ENCODE measurements at regions not wholly inside any gene's neighbourhood (a gene's known extent, or its start where the extent isn't known, plus 50 kb on each side); places are given as distances from the start of the nearest gene placed in this dataset.

GRCh38 chr4:97262769-97263168 lies 880.5 kb downstream of the STPG2 start:
- DNase-seq = no peak

- no peak for DNase-seq
Measured at GRCh38 chr4:97270051-97270450, 873.2 kb downstream of the STPG2 start.

GRCh38 chr4:97279391-97279790 lies 863.9 kb downstream of the STPG2 start:
- DNase-seq = no peak

DNA sequence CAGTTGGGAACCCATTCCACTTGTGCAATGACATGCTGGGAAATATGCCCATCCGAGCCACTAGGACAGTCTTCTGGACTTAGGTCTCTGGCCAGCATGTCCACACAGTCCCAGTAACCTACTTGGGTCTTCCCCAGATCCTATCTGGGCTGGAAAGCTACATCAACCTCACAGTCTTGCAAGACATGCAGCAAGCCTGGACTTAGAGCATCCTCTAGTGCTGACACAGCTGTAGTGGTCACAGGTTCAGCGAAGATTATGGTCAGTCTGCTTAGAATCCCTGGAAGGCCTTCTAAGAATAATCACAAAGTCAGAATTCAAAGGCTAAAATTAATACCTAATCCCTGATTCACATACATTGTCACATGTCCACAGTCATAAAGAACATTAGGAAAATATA lies 842.7 kb downstream of the STPG2 start:
- no peak for DNase-seq

DNA sequence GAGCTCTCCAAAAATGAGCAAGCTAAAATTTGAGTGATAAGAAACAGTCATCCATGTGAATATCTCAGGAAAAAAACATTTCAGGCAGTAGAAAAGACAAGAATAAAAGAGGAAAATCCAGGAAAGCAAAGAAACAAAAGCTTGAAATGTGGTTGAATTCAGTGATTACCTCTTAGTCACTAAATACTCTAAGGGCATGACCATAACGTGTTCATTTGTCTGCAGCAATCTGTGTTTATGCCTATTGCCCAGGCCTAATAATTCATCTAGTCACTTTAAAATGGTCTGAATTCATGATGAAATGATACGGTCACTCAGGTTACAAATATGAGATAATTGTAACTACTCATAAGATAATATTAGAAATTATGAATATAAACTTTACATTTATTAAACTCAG lies 837.9 kb downstream of the STPG2 start:
- DNase-seq = no peak

DNA sequence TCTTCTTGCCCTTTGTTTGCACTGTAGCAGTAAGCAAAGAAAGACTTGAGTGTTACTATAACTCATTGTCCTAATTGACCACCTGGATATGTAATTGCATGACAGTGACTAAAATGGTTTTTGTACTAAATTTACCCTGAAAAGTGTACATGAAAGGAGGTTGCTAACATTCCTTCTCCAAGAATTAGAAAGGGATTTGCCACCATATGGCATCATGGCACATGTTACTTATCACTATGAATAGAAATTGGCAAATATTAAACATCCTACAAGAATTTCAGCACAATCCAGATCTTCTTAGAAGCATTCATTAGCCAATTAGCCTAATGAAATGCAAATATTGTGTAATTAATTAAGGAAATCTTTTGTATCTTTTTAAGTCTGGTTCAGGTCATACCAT lies 834.2 kb downstream of the STPG2 start:
- DNase-seq = no peak

DNA sequence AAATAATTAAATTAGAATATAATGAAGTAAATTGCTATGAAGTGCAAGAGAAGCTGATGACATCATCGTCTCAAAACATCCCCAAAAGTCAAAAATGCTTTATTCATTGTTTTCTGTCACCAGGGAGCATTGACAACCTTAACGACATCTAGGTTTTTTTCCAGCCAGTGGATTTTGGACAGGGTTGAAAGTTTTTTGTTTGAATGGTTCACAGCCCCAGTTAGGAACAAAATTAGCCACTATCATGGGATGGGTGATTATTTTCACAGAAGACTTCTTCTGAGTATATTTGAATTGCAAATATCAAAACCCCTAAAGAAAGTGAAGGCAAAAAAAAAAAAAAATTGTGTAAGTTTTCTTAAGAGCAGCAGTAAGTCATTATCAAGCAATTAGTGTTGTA lies 826.1 kb downstream of the STPG2 start:
- no peak for DNase-seq

GRCh38 chr4:97317671-97318070 lies 825.6 kb downstream of the STPG2 start:
- no peak for DNase-seq

DNA sequence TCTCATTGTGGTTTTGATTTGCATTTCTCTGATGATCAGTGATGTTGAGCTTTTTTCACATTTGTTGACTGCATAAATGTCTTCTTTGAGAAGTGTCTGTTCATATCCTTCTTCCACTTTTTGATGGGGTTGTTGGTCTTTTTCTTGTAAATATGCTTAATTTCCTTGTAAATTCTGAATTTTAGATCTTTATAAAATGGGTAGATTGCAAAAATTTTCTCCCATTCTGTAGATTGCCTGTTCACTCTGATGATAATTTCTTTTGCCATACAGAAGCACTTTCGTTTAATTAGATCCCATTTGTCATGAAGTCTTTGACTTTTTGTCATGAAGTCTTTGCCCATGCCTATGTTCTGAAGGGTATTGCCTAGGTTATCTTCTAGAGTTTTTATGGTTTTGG lies 817.5 kb downstream of the STPG2 start:
- DNase-seq = peak in 2 of 4 experiments; percentile 0 to 4

DNA sequence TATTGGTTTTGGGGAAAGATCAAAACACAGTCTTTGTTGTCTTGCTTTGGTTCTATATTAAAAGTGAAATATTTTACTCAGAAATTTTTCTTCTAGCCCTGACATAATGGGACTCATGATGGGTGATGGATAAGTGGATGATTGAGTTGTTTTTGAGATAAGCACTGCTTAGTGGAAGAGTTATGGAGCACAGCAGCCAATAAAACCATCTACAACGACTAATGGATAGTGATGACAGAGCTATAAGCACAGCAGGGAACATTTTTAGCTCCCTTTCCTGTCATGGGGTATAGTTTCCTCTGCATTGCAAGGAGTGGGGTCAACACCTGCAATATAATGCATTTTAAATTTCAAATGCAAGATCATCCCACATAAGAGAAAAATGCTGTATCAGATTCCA lies 812.4 kb downstream of the STPG2 start:
- DNase-seq = no peak

DNA sequence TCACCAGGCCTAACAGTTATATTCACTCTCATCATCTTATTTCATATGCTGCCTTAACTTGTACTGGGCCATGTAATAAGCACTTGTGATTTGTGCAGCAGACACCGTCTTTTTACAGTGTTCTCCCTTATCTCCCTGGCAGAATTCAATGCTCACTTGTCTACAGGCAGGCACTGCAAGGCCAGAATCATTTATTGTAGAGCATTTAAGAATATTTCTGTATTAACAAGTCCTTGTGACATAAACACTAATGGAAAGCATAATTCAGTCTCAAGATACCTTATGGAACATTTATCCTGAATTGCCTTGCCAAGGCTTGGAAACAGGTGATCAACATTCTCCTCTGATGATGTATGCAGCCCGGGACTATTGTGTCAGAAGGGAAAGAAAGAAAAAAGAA lies 808.9 kb downstream of the STPG2 start:
- no peak for DNase-seq

DNA sequence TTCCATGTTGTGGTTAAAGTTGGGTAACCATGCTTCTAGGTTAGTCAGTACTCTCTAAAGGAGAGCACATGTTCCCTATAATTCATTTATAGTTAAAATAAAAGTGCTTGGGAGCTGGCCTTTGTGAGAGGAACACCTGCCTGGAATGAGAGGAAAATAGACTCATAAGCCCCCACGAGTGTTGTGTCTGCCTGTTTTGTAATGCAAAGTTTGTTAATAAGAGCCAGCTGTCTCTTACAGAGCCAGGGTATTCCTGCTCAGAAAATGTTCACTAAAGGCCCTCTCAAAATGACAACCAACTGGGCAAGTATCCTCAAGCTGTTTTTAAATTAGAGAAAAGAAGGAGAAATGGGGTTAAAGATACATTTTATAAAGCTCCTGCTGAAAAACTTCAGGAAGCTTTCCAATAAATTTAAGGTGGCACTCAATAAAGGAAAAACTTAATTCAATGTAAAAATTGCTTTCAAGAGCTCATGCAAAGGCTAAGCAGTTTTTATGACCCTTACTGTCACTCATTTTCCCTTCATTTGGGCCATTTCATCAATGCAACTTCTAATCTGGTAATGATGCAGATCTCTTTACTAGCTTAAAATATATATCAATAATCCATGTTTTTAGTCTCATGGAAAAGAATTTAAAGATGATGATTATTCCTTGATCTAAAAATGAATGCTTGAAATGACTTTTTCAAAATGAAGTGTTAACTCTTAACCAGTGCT lies 793.6 kb downstream of the STPG2 start:
- DNase-seq = no peak

DNA sequence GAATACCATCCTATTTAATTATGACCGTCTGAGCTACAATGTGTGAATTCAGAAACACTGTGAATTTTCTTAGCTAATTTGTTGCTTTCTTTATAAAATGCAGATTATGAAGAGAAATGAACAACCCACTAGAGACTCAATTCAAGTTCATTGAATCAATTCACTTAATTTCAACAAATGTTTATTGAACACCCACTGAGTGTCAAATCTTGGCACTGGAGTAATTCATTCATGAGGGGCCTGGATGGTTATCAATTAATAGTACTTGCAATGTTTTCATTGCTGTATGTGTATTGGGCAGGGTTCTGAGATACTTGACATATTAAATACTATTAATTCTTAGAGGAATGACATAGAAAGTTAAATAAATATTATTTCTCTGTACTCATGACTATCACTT lies 789.4 kb downstream of the STPG2 start:
- no peak for DNase-seq

- no peak for DNase-seq
Measured at GRCh38 chr4:97359826-97360225, 783.5 kb downstream of the STPG2 start.

GRCh38 chr4:97360733-97361132 lies 782.5 kb downstream of the STPG2 start:
- DNase-seq = no peak

DNA sequence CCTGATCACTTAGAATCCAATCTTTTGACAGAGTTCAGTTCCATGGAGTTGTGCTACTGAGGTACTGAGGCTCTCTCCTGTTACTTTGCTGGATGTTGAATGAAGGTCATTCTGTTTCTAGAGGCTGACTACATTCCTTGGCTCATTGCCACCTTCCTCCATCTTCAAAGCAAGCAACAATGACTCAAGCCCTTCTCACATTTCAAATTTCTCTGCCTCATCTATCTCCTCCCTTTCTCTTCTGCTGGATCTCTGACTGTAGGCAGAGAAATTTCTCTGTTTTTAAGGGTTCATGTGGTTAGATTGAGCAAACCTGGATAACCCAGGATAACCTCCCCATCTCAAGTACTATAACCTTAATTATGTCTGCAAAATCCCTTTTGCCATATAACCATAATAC lies 775.4 kb downstream of the STPG2 start:
- no peak for DNase-seq

DNA sequence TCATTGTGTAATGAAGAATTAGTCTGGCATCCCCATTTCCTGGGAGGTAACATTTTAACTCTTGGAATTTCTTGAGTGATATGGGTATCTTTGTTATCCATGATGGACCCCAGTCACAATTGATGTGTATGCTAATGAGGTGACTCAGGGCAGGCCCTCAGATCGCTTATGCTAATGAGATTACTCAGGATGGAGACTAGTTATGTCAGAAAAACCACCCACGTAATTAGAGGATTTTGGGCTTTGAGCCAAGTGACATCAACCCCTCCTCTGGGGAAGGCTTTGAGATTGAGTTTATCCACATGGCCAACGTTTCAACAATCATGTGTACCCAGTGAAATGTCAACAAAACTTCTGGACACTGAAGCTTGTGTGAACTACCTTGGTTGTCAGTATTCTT lies 772.7 kb downstream of the STPG2 start:
- DNase-seq = no peak

- DNase-seq = no peak
Measured at GRCh38 chr4:97374526-97374925, 768.8 kb downstream of the STPG2 start.

DNA sequence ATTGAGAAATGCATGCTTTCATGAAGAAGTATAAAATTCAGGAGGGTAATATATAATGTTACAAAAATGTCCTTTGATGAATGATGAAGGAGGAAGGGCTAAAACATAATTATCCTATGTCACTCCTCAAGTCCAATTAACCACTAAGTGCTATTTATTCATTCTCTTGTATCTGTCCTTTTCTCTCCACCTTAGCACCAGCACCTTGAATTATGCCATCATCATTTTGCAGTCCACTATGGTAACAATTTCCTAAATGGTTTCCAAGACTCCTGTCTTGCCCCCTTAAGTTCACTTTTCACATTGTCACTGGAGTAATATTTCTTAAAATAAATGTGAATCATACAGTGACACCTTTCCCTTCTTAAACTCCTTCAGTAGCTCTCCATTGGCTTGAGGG lies 756.3 kb downstream of the STPG2 start:
- DNase-seq = no peak

- DNase-seq = no peak
Measured at GRCh38 chr4:97394653-97395052, 748.6 kb downstream of the STPG2 start.

GRCh38 chr4:97396097-97396496 lies 747.2 kb downstream of the STPG2 start:
- DNase-seq = no peak

DNA sequence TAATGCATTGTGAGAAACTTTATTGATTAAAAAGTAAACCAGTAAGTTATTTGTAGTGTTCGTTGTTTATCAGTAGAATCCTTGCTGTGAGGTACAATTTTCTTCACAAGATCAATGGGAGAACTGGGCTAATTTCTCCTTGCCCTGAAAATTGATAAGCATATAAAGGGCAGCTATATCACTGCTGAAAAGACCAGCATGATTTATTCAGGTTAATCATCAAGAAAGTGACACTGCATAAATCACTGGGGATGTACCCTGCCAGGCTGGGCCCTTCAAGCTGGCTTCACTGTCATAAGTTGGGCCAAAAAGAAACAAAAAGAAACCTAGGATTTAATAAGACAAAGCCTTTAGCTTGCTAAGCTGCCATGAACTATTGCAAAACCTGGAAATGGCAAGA lies 746.7 kb downstream of the STPG2 start:
- no peak for DNase-seq

DNA sequence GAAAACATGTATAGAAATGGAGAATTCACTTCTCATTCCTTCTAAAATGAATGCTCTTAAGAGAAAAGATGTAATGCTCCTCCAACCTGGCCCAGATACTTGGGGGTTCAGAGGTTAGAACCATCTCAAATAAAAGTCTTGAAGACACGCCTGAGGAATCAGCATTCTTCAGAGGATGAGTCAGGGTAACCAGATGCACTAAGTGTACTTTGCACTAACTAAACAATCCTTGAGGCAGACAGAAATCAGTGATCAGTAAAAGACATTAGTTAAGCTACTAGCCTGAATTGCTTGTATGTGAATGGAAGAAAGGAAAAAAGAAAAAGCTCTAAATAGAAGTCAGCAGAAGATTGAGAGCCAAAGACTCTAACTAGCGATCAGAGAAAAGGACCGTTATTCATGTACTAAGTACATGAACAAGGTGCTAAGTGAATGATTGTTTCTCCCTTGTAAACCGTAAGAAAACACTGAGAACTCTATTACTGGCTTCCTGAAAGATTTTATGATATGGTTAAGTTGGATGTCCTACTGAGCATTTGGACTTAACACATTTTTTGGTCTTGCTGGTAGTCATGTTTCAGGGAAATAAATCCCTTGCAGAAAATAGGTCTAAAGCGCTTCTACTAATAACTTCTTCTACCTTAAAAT lies 738.3 kb downstream of the STPG2 start:
- DNase-seq = no peak

DNA sequence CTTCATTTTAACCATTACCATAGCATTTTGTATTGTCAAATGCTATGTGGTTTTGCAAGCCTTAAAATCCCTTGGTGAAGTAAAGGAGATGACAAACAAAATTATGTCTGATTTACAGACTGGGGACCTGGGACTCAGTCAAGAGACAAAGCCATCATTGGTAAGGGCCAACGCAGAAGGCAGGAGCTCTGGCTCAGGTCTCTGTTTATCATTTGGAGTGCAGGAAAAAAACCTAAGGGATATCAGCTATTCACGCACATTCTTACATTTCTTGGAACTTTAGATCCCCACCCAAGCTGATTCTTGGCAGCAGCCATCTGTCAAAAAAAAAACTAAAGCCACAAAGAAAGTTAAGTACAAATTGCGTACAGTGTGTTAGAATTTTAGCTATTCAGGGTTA lies 731.9 kb downstream of the STPG2 start:
- DNase-seq = no peak

- DNase-seq = no peak
Measured at GRCh38 chr4:97412331-97412730, 730.9 kb downstream of the STPG2 start.
